ENCODE measurements at regions not wholly inside any gene's neighbourhood (a gene's known extent, or its start where the extent isn't known, plus 50 kb on each side); places are given as distances from the start of the nearest gene placed in this dataset.

DNA sequence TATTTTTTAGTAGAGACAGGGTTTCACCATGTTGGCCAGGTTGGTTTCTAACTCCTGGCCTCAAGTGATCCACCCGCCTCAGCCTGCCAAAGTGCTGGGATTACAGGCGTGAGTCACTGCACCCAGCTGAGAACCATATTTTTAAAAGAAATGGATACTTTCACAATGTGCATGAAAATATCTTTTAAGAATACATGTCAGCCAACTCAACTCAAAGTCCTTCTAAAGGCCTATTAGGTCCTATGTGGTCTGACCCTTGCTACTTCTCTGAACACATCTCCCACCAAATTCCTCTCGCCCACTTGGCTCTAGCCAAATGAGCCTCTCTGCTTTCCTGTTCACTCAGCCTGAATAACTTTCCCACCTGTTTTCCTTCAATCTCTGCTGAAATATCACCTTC, 119.6 kb downstream of the MTX2 start:
- no peak for DNase-seq

DNA sequence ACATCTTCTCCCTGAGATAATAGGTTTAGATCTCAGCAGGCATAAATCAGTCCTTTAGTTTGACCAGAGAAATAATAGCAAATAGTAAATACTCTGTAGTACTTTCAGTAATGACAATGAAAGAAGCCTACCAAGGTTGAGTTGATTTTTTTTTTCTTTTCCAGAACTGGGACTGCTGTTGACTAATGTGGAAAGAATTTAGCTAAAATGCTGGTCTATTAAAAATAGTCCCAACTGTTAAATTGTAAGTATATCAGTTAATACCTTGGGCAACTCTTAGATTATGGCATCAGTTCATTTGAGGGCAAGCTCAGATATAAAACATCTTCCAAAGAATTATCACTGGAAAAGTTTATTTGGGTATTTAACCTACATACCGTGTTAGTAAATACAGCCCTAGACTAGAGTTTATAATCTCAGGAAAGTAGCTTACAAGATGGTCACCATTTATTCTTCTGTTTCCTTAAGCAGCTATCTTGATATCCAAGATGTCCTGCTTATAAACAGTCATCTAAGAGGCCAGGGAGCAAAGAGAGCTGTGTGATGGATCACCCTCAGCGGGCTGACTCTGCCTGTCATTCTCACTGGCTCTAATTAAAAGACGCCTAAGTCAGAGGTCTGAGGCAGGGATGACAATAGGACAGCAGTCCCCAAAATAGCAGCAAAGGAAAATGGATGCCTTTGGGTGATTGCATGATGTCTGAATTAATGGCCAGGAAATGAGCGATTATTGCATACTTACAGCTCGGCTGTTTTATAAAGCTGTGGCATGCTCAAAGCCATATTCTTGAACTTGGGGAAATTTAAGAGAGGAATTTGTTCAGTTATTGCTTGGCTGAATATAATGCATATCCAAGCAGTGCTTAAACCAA, 121.3 kb downstream of the MTX2 start:
- DNase-seq, result no peak

DNA sequence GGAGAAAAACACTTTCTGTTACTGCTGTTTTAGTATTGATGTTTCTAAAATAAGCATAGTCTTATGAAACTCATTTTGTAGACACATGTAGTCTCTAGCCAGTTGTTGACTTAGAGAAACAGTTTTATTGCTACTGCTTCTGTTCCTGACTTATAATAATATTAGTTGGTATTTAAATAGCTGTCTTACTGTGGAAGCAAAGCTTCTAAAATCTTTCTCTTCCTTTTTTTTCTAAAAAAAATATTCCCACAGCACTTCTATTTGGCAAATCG, 121.8 kb downstream of the MTX2 start:
- DNase-seq, result no peak

- DNase-seq, result no peak
Observed at GRCh38 chr2:176392249-176392648, 123.0 kb downstream of the MTX2 start.

- no peak for DNase-seq
Observed at GRCh38 chr2:176392744-176393414, 123.6 kb downstream of the MTX2 start.

DNA sequence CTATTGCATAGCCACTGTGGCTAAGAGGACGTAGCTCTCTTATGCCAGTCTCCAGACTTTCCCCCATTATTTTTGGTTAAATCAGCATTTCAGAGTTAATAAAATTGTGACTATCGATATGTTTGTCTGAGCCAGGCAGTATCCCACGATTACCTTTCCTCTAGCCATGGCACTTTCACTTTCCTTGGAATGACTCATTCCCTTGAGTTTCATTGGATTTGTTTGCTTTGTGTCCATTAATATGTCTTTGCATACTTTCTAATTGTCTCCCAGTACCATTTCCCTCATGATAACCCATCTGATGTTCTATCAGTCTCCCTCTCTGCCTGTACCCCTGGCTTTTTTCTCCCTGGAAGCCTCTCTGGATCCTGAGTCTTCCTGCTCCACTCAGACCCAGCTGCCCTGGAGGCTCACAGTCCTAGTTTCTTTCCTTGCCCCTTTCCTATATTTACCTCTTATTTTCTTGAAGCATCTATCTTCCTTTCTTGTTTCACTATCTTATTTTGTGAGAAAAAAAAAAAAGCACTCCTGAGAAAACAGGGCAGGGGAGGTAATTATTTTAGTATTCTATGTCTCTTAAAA, 126.1 kb downstream of the MTX2 start:
- DNase-seq, result no peak

GRCh38 chr2:176398243-176399073, 129.2 kb downstream of the MTX2 start:
- DNase-seq, result no peak

DNA sequence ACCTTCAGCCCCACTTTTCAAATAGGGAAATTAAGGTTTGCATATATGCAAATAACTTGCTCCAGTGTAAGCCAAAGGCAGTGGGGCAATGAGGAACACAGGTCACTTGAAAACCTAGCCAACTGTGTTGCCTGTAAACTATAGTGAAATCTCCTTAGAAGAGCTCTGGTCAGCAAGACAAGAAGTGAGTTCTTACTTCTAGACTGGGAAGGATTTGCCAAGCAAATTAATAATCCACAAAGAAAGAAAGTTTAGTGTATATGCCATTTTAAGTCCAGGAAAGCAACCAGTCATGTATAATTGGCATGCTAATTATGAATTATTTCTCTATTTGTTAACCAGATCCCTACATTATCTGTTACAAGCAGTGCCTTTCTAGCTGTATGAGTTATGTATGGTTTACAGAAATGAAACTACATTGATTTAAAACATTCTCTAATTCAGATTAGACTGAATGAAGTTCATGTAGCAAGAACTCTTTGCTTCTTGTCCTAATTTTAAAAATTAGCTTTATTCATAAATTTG, 129.9 kb downstream of the MTX2 start:
- no peak for DNase-seq

GRCh38 chr2:176405477-176405876, 136.2 kb downstream of the MTX2 start:
- DNase-seq, result no peak

DNA sequence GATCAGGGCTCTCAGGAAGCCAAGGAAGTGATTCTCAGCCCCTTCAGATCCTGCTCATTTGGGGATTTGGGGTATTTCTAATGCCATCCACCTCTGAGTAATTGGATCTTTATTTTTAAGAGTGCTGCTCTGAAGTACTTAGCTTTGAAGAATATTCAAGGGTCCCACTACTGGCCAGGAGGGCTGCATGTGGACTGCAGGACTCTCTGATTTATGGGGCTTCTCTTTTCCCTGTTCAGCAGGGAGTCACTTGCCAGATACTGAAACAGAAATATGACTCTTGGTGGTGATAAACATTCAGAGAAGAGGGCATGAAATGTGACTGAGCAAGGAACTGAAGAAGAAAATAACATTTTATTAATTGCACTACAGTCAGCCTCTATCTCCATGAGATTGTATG, 138.5 kb downstream of the MTX2 start:
- no peak for DNase-seq

DNA sequence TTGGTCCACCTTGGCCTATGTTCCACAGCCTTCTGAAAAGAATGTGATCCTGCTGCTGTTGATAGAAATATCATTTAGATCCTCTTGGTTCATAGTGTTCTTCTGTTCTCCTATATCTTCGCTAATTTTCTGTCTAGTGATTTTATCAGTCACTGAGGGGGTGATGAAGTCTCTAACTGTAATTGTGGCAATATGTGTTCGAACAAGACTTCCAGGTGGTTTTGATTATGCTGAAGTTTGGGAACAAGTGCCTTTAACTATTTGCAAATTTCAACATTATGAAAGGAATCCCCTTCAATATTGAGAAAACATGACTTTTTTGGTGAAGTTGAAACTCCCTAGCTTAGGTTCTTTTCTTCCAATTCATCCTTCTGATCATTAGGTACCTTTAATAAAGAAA, 140.4 kb downstream of the MTX2 start:
- no peak for DNase-seq

DNA sequence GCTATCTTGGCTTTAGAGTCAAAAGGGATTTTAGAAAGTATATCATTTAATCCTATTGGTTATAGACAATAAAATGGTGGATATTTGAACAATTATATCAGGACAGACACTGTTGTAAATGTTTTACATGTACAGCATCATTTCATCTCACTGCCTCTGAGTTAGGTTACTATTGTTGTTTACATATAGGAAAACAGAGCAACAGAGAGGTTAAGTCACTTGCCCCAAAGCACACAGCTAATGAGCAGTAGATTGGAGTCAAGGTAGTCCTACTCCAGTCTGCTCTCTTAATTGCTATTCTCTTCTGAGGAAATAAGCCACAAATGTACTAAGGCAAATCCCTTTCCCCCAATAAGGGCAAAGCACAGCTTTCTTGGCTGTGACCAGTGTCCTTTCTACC, 142.9 kb downstream of the MTX2 start:
- no peak for DNase-seq

DNA sequence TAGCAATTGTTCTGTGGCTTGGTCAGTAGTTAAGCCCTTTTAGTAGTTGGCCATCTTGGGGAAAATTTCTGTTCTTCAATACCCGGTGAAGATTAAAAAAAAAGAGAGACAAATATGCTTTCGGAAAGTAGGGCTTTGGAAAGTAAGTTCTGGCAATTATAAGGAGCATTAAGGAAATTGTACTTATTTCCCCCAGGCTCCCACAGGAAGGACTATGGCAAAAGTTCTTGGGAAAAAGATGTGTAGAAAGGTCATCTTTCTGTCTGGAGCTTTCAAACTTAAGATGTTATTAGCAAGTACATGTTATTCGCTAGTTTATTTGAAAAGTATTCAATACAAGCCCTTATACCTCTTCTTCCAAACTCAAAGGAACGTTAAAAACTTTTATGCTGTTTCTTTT, 144.5 kb downstream of the MTX2 start:
- no peak for DNase-seq

DNA sequence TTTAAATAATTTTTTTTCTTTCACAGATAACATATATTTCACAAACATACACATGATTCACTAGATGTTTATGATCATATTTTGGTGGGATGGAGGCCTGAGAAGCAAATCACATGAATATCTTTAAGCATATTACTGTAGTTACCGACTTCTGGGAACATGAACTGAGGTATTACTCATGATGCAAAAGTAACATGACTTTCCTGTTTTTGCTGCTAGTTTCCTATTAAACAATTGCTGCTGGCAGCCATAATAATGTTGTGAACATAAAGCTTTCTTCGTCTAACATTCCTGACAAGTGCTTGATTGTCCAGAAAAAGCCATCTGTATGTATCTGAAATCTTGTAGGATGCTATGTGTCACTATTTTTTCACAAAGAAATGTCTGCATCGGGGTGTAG, 145.4 kb downstream of the MTX2 start:
- no peak for DNase-seq

DNA sequence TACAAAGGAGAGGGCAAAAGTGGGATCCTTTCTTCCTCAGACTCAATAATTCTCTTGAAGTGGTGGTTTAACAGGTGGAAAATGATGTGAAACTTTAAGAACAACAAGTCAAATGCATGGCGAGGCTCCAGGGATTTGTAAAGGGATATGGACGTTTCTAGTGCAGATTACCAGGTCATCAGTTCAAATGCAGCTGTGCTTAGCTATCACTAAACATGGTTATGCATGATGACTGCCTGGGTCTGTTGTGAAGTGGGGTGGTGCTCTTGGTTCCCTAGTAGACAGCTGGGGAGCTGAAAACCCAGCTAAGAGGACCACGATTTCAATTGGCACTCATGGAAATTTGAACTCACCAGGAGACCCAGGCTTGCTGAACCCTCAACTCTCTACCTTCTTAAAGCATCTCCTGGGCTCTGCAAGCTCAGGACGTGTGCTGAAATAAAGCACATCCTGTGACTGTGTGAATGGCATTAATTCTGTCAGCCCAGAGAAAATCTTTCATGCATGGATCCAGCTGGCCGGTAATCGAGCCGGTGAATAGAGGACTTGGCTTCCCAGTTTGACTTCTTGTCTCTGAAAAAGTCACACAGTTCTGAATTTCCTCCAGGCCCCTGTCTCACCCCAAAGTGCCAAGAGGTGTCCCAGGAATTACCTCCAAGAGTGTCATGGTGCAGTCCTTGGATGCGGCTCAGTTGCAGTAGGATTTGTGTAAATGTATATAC, 146.1 kb downstream of the MTX2 start:
- no peak for DNase-seq

GRCh38 chr2:176415937-176416499, 146.8 kb downstream of the MTX2 start:
- DNase-seq, result no peak

DNA sequence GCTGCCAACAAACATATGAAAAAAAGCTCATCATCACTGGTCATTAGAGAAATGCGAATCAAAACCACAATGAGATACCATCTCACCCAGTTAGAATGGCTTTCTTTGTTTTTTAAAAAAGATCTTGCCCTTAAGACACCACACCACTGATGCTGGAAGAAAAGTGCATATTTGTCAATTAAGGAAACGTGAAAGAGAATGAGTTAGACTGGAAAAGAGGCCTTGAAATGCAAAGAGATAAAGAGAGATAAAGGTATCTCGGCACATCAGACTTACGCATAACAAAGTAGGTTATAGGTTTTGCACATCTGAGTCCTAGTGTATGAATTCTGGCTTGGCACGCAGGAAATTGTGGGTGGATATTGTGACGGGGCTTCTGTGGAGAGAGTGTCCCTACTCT, 149.5 kb downstream of the MTX2 start:
- no peak for DNase-seq

DNA sequence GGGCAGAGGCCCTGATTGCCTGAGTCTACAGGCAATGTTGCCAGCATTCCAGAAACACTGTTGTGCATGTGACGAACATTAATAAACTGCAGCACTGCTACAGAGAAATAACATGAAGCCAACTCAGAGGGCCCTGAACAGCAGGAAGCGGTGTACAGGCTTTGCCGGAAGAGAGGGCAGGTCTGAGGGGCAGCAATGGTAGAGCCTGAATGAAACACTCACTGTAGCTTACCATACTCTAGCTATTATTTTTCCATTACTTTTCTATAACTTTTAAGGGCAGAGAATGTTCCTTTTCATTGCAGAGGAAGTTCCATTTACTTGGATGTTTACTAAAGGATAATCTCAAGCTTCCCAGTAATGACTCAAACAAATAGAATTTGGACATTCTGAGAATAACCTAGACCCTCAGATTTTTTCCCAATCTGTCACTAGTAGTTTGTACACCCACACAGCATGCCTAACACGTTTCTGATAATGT, 150.4 kb downstream of the MTX2 start:
- no peak for DNase-seq

DNA sequence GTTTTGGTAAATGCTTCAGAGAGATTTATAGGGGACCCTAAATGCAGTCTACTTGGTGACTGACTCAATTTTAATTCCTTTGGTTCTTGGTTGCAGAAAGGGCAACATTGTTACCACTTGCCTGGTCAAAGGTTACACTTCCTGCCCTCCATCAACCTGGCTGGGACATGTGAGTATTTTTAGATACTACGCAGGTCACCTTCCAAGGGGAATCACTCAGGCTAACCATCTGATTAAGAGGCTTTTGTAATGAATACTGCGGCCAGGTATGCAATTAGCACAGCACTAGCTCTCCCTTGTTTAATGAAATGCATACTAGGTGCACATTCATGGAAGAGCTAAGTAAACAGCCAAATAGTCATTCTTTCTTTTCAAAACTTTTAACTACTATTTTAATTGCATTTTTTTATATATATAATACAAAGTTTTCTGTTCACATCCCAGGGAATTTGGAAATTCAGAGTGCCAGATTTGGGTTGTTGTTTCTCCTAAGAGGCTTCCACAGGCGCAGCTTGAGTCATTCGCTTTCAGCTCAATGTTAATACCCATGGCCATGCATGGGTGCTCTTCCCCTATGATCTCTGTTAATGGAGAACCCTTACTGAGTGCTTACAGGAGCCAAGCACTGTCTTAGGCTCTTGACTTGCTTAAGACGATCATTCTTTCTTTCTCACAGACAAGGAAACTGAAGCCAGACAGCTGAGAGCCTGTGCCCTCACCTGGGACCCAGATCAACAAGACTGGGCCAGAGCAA, 152.2 kb downstream of the MTX2 start:
- no peak for DNase-seq

DNA sequence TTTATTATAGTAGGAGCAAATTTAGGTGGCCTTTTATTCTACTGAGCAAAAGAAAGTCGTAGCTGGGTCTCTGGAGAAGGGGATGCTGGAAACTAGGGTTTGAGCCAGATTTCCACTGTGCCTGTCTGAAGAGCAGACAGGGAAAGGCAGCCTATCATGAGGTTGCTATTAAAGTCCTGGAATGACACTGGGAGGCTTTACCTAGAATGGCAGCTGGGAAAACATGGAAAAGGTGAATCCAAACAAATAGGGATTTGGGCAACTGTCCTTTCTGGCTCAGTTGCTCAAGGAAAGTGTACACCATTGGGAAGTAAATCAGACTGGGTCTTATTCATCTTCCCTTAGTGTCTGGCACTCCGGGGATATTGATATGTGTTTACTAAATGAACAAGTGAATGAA, 154.6 kb downstream of the MTX2 start:
- DNase-seq, result no peak

DNA sequence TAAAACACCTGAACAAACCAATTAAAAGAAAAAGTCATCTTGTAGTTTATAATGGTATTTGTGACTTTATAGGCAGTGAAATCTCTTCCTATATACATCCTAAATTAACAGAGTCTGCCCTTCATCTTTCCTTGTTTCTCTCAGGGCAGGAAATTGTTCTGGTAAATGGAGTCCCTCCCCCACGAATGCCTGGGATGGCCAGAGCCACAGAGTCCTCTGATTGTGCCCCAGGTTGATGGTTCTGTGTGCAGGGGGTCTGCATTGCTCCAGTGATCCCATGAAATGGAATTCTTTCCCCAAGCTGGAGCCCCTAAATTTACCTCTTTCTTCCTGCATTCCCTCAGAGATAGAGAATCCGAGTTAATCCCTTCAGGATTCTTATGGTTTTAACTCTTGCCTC, 155.5 kb downstream of the MTX2 start:
- no peak for DNase-seq

All from NCI-H446 (cell line).